HS-5 (cell line): ENCODE measurements at regions not wholly inside any gene's neighbourhood (a gene's known extent, or its start where the extent isn't known, plus 50 kb on each side); places are given as distances from the start of the nearest gene placed in this dataset.
"Not testable (repeated sequence)": the region's sequence is repeated elsewhere in the genome, so short reads cannot be mapped to it uniquely, and the experiment has no call there.

Experiments
- DNase-seq: peaks from one replicate; pipeline ENCODE4 v3.0.0-alpha.2; 2012; ENCODE audit warnings: low read depth

DNA sequence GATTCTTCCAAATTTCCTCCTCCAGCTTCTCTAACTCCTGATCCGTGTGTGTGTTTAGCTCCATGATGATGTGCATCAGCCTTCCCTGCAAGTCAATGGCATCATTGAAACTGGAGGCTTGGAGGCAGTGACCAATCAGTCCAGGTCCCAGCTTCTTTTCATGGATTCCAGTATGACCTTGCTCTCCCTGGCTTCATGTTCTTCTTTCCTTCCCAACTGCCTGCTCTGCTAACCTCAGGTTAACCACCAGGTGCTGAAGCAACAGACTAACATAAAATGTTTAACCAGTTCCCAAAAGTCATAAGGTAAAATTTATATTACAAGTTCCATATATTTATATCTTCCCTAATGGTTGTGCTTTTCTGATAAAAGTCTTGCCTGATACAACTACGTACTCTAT is 512.8 kb upstream of the EPHA7 start:
- no peak for DNase-seq

DNA sequence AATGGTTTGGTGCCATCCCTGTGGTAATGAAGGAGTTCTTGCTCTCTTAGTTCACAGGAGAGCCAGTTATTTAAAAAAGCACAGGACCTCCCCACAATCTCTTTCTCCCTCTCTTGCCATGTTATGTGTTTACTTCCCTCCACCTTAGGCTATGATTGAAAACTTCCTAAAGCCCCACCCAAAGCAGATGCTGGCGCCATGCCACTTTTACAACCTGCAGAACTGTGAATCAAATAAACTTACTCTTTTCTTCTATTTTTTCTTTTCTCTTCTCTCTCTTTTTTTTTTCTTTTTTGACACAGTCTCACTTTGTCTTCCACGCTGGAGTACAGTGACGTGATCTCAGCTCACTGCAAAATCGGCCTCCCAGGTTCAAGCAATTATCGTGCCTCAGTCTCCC is 508.4 kb upstream of the EPHA7 start:
- DNase-seq, result no peak

DNA sequence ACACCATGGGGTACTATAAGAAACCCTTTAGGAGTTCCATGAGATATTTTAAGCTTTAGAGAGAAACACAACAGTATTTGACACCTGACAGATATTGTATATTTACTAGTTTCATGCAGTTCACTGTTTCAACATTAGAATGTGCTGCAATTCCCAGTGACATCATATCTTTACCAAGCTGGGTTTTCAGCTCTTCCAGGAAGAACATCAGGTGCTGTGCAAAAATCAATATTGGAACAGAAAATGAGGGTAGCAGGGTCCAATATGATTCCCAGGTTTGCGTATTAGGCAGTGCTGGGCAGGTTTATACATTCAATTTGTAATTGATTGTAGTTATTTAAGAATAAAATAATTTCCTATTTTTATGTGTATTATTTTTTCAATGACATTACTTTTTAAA is 500.0 kb upstream of the EPHA7 start:
- DNase-seq, result no peak

DNA sequence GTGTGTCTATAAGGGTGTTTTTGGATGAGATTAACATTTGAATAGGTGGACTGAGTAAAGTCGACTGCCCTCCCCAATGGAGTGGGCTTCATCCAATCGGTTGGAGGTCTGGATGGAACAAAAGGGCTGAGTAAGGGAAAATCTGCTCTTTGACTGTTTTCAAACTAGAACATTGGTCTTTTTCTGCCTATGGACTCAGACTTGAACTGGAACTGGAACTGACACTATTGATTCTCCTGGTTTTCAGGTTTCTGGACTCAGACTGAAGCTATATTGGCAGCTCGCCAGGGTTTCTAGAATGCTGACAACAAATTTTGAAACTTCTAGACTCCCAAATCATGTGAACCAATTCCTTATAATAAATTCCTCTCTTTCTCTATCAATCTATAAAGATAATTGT is 498.9 kb upstream of the EPHA7 start:
- DNase-seq, result no peak

DNA sequence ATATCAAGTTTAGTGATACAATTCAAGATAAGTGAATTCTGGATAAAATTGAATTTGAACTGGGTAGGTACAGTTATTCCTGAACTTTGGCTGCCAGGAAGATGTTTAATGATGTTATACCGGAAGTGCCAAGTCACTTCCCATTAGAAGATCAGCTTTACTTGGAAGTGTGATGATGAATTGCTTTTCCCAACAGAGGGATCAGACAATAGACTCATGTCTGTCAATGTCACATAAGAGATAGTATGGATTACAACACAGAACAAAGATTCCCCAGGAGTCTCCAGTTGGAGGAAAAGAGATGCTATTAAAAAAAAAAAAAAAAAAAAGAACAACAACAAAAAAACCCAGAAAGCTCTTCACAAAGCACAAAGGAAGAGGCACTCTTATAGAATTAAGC is 497.9 kb upstream of the EPHA7 start:
- DNase-seq, result no peak

GRCh38 chr6:93916716-93917115 is 497.4 kb upstream of the EPHA7 start:
- no peak for DNase-seq

GRCh38 chr6:93915961-93916360 is 496.6 kb upstream of the EPHA7 start:
- no peak for DNase-seq

GRCh38 chr6:93902517-93902916 is 483.2 kb upstream of the EPHA7 start:
- DNase-seq, result no peak

DNA sequence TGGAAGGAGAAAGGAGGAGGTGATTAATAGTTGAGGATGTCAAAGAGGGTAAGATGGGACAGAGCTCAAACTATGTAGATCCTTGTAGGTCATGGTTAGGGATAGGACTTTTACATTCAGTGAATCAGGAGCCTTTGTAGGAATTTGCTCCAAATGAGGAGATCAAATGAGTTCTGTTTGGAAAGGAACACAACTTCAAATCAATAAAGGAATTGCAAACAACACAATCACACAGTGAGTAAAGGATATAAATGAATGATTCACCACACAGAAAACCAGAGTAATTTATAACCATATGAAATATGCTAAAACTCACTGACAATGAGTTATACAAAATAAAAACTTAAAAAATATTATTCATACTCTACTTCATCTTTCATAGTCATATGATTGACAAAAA is 480.8 kb upstream of the EPHA7 start:
- no peak for DNase-seq

GRCh38 chr6:93896081-93896480 is 476.7 kb upstream of the EPHA7 start:
- no peak for DNase-seq

DNA sequence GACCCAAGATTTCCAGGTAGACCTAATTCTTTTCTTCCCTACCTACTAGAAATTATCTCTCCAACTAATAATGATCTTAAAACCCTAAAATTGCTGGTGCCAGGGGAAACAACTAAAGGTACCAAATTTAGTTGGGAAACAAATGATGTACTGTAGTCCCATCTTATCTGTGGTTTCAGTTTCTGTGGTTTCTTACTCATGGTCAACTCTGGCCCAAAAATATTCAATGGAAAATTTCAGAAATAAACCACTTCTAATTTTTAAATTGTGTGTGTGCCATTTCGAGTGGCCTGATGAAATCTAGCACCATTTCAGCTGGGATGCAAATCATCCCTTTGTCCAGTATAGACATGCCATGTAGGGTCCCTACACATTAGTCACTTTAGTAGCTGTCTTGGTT is 475.2 kb upstream of the EPHA7 start:
- no peak for DNase-seq

DNA sequence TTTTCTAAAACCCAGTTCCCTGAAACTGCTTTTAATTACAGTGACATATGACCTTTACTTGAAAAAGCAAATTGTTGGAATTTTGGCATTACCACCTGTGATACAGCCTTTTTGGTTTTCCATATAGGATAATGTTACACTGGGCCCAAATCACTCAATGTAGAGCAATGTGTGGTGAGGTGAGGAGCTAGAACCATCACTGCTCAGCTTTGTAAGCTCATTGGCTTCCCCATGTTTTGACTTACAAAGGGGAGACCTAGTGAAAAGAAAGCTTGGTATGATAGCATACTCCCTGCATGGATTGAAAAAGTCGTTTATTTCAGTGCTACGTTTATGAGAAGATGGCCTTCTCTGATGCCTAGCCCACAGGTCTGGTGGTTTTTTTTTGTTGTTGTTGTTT is 470.4 kb upstream of the EPHA7 start:
- DNase-seq, result no peak

- no peak for DNase-seq
These were observed 467.1 kb upstream of the EPHA7 start for GRCh38 chr6:93886416-93886815.

- DNase-seq, result no peak
These were observed 440.6 kb upstream of the EPHA7 start for GRCh38 chr6:93859971-93860370.

DNA sequence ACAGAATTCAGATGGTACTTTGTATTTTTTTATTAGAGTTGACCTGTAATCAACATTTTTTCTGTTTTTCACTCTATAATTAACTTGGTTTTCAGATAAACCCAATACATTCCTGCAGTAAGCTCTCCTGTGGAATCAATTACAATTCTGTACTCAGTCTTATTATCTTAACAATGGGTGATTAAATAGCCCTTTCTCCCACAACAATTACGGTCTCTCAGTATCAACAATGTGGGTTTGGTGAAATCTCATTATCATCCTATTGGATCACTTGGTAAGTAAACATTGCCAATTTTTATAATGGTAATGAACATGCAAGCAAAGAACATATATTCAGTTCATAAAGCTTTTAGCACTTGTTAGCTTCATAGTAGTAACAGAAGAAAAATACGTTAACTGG is 438.9 kb upstream of the EPHA7 start:
- DNase-seq, result no peak

DNA sequence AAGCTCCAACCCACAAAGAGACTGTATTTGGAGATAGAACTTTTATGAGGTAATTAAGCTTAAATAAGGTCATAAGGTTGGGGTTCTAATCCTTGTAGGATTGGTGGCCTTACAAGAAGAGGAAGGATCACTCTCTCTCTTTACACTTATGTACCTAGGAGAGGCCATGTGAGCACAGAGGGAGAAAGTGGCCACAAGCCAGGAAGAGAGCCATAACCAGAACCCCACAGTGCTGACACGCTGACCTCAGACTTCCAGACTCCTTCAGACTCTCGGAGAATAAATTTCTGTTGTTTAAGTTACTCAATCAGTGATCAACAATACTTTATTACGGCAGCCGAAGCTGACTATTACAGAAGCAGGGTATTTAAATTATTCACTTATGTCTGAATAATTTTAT is 430.5 kb upstream of the EPHA7 start:
- no peak for DNase-seq

- no peak for DNase-seq
These were observed 428.8 kb upstream of the EPHA7 start for GRCh38 chr6:93848031-93848742.

DNA sequence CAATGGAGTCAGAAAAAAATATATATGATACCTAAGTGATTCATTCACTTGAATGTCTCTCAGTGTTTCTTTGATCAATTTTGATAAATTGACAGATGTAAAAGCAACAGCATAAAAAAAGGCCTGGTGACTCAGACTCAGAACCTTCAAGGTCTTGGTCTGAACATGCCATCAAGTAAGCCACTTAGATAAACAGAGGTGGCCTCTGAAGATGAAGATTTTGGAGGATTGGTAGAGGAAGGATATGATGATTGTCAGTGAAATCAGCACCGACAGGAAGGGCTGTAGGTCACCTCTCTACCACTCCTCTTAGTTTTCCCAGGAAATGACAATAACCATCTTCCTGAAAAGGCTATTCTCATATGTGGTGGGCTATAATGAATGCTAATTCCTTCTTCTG is 422.8 kb upstream of the EPHA7 start:
- no peak for DNase-seq

DNA sequence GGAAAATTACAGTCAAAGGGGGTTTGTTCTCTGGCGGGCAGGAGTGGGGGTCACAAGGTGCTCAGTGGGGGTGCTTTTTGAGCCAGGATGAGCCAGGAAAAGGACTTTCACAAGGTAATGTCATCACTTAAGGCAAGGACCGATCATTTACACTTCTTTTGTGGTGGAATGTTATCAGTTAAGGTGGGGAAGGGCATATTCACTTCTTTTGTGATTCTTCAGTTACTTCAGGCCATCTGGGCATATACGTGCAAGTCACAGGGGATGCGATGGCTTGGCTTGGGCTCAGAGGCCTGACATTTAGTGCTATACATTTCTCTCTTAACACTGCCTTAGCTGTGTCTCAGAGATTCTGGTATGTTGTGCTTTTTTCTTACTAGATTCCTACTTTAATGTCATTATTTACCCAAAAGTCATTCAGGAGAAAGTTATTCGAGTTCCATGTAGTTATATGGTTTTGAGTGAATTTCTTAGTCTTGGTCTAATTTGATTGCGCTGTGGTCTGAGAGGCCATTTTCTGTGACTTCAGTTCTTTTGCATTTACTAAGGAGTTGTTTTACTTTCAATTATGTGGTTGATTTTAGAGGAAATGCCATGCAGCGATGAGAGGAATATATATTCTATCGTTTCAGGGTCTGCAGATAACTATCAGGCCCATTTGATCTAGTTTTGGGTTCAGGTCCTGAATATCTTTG is 416.2 kb upstream of the EPHA7 start:
- DNase-seq, result not testable (repeated sequence)

GRCh38 chr6:93835026-93835425 is 415.7 kb upstream of the EPHA7 start:
- DNase-seq, result not testable (repeated sequence)

DNA sequence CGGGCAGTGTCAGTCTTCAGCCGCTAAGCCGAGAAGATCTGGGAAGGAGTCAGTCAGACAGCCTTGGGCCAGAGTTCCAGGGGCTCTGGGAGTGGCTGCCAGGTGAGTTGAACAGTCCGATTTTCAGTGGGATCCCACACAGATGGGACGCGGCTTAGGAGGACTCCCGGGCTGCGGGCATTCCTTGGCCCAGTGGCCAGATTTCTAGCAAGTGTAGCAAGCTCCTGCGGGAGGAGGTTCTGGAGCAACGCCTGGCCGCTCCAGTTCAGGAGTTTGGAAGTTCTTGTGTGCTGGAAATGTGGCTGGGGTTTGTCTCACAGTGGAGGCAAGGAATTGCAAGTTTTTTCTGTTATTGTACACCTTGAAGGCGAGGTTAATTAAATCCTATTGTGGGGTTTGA is 414.0 kb upstream of the EPHA7 start:
- not testable (repeated sequence) for DNase-seq

- DNase-seq, result not testable (repeated sequence)
These were observed 410.4 kb upstream of the EPHA7 start for GRCh38 chr6:93829757-93830156.

GRCh38 chr6:93829009-93829408 is 409.6 kb upstream of the EPHA7 start:
- DNase-seq, result no peak

DNA sequence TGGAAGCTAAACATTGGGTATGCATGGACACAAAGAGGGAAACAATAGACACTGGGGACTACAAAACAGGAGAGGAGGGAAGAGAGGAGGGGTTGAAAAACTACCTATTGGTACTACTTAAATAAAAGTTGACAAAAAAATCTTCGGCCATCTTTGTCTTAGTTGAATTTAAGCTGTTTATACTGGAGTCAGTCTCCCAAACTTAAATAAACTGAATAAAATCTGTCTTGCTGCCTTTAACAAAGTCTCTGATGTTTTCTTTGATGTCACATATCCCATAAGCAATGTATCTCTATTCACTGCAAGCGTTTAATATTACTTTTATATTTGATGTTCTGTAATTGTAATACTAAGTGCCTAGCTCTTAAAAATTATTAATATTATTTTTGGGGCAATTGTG is 409.2 kb upstream of the EPHA7 start:
- no peak for DNase-seq
